GM10266 (cell line): ENCODE measurements at regions not wholly inside any gene's neighbourhood (a gene's known extent, or its start where the extent isn't known, plus 50 kb on each side); places are given as distances from the start of the nearest gene placed in this dataset.
"Not testable (repeated sequence)": the region's sequence is repeated elsewhere in the genome, so short reads cannot be mapped to it uniquely, and the experiment has no call there.

ENCODE experiments used
- DNase-seq: peaks from one replicate; pipeline ENCODE4 v3.0.0; 2012; ENCODE audit errors: extremely low spot score
- CTCF ChIP-seq: IDR thresholded peaks from 2 replicates; pipeline ENCODE4 v1.5.1; 2012; ENCODE audit warnings: mild to moderate bottlenecking, low read depth; ENCODE audit not compliant: control insufficient read depth, insufficient read depth; ENCODE audit errors: missing control alignments

GRCh38 chr6:50549026-50549425 lies 164.3 kb upstream of the TFAP2D start:
- no peak for TF ChIP-seq CTCF
- DNase-seq = no peak

- TF ChIP-seq CTCF = no peak
- DNase-seq = no peak
These were observed 163.9 kb upstream of the TFAP2D start for GRCh38 chr6:50549475-50549874.

DNA sequence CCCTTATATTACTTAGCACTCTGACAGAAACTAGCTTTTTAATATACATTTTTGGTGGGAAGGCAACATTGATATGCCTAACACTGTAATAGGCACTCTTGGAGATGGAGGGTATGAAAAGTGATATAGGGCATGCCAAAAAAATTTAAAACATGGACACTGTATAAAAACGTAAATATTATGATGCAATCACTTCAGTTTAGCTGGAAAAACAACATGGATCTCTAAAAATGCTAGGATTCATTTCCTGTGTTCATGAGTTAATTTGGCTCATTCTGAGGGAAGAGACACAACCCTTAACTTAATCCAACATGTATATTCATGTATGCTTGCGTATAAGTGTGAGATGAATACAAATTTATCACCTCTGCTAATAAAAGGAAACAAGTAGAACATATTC lies 157.3 kb upstream of the TFAP2D start:
- DNase-seq = no peak
- TF ChIP-seq CTCF = no peak

DNA sequence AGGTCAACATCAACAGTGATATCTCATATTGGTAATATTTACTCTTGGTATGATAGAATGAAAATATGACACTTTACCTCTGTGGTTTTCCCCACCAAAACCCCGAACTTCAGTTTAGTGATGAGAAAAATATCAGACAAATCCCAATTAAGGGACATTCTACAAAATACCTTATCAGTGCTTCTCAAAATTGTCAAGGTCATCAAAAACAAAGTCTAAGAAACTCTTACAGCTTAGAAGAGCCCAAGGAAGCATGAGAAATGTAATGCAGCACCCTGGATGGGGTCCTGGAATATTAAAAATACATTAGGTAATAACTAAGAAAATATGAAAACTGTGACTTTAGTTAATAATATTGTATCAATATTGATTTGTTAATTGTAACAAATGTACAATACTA lies 148.3 kb upstream of the TFAP2D start:
- DNase-seq = no peak
- TF ChIP-seq CTCF = no peak

DNA sequence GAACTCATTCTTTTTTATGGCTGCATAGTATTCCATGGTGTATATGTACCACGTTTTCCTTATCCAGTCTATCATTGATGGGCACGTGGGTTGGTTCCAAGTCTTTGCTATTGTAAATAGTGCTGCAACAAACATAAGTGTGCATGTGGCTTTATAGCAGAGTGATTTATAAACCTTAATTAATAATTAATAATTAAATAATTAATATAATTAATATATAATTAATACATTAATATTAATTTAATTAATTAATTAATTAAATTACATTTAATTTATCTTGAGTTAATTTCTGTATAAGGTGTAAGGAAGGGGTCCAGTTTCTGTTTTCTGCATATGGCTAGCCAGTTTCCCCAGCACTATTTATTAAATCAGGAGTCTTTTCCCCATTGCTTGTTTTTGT lies 142.1 kb upstream of the TFAP2D start:
- DNase-seq = not testable (repeated sequence)

DNA sequence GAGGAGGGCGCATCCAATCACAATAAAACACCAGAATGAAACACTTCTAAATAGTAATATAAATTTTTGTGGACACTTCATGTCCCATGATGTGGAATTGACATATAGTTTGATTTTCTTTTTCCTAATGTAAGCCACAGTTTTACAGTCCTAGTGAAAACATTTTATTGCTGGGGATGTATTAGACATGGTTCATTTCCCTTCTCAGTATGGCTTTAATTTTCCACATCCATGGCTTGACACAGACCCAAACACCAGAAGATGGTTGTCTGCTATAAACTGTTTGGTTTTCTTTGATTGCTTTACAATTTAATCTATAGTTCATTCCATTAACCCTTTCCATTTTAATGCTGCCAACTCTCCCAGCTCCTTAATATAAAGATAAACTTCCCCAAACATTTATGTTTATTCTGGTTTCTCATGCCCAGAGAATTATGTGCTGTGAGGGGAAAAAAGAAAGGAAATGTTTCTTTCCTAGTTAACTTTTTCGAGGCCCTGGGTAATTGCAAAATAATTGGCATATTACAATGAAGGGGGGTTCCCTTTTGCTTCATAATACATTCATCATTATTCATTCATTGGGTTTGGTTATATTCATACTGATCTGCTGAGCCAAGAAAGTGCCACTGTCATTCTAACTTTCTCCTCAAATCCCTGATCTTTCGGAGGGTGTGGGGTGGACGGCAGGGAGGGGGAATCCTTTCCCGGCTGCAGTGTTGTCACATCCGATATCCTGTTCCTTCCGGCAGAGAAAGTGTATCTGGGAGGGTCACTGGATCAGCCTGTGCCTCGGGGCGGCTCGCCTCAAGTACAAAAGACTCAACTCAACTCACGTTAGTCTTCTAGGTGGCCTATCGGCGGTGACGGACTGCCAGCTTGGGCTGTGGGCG lies 127.6 kb upstream of the TFAP2D start:
- no peak for TF ChIP-seq CTCF
- no peak for DNase-seq

GRCh38 chr6:50586331-50586675 lies 127.0 kb upstream of the TFAP2D start:
- TF ChIP-seq CTCF = no peak
- DNase-seq = no peak
